Caki2 (cell line): ENCODE measurements at regions not wholly inside any gene's neighbourhood (a gene's known extent, or its start where the extent isn't known, plus 50 kb on each side); places are given as distances from the start of the nearest gene placed in this dataset.
A peak's percentile ranks its signal among the peaks of the same experiment; 100 is the strongest.

Source experiments
- DNase-seq: peaks from one replicate; pipeline ENCODE4 v3.0.0-alpha.2; 2015; ENCODE audit warnings: low read depth
- in situ Hi-C: cut with HindIII; loops from 2 replicates; pipeline ENCODE4 v1.10.0; 2016; ENCODE audit warnings: low sequenced_read_pairs, low pct_unique_long_range_greater_than_20kb, mixed read lengths

- peak; percentile 18 for DNase-seq
- in situ Hi-C loops: no loop called here
Measured at GRCh38 chr3:104564045-104564643, 802.6 kb upstream of the ALCAM start.

- in situ Hi-C loops: no loop called here
- DNase-seq: no peak
Measured at GRCh38 chr3:104566054-104566453, 800.7 kb upstream of the ALCAM start.

GRCh38 chr3:104575634-104576033 lies 791.1 kb upstream of the ALCAM start:
- in situ Hi-C loops: no loop called here
- no peak for DNase-seq

GRCh38 chr3:104578558-104578957 lies 788.2 kb upstream of the ALCAM start:
- in situ Hi-C loops: no loop called here
- no peak for DNase-seq

- DNase-seq: no peak
- in situ Hi-C loops: no loop called here
Measured at GRCh38 chr3:104582092-104582491, 784.6 kb upstream of the ALCAM start.

GRCh38 chr3:104584682-104585081 lies 782.0 kb upstream of the ALCAM start:
- DNase-seq: no peak
- in situ Hi-C loops: no loop called here

GRCh38 chr3:104586344-104586743 lies 780.4 kb upstream of the ALCAM start:
- DNase-seq: no peak
- in situ Hi-C loops: no loop called here

- DNase-seq: no peak
- in situ Hi-C loops: no loop called here
Measured at GRCh38 chr3:104588442-104588841, 778.3 kb upstream of the ALCAM start.

GRCh38 chr3:104591776-104592175 lies 774.9 kb upstream of the ALCAM start:
- no peak for DNase-seq
- in situ Hi-C loops: no loop called here

- no peak for DNase-seq
- in situ Hi-C loops: no loop called here
Measured at GRCh38 chr3:104594491-104594890, 772.2 kb upstream of the ALCAM start.

- in situ Hi-C loops: no loop called here
- no peak for DNase-seq
Measured at GRCh38 chr3:104596054-104596453, 770.7 kb upstream of the ALCAM start.

- in situ Hi-C loops: no loop called here
- DNase-seq: peak; percentile 12
Measured at GRCh38 chr3:104596551-104596950, 770.2 kb upstream of the ALCAM start.

- no peak for DNase-seq
- in situ Hi-C loops: no loop called here
Measured at GRCh38 chr3:104598848-104599511, 767.7 kb upstream of the ALCAM start.

GRCh38 chr3:104604326-104605010 lies 762.2 kb upstream of the ALCAM start:
- DNase-seq: peak; percentile 6
- in situ Hi-C loops: no loop called here

- DNase-seq: no peak
- in situ Hi-C loops: no loop called here
Measured at GRCh38 chr3:104606812-104607211, 759.9 kb upstream of the ALCAM start.

- DNase-seq: no peak
- in situ Hi-C loops: no loop called here
Measured at GRCh38 chr3:104610730-104611652, 755.7 kb upstream of the ALCAM start.

GRCh38 chr3:104612218-104612617 lies 754.5 kb upstream of the ALCAM start:
- DNase-seq: no peak
- in situ Hi-C loops: no loop called here

- no peak for DNase-seq
- in situ Hi-C loops: no loop called here
Measured at GRCh38 chr3:104614564-104614963, 752.1 kb upstream of the ALCAM start.
